D721Med (cell line): ENCODE measurements at regions not wholly inside any gene's neighbourhood (a gene's known extent, or its start where the extent isn't known, plus 50 kb on each side); places are given as distances from the start of the nearest gene placed in this dataset.

Experiments used
- DNase-seq: peaks from one replicate; pipeline ENCODE4 v3.0.0; 2011; ENCODE audit warnings: low spot score; ENCODE audit not compliant: insufficient read length
- FAIRE-seq: peaks from 2 replicates; lab custom pipeline; 2011; peaks lifted over from hg19 to GRCh38; lab: Jason Lieb, UNC
- TF ChIP-seq, protein P1 (sequence below): IDR thresholded peaks from 2 replicates; pipeline ENCODE4 v1.5.1; 2012; ENCODE audit warnings: mild to moderate bottlenecking, control low read depth; ENCODE audit not compliant: insufficient read depth; ENCODE audit errors: missing control alignments

DNA sequence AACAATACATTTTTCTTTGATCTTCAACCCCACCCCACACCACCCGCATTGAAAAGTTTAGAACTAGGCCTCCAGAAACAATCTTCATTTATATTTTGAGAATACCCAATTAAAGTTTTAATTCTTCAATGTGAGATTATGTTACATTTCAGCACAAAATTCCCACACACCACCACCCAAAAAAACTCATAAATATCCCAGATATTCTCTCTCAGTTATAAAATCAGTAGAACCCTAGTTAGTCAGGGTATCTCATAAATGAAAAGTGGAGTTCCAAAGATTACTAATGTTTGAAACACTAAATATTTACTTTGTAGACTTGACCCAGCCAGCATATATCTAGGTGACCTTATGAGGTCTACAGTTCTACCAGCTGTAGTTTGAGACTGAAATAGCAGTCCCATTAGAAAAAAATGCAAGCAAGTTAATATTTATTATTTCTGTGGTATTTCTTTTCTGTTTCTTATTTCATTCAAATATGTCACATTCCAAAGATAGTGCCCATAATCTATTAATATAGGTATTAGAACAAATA lies 371.0 kb downstream of the TENT5A start:
- FAIRE-seq (no peak), DNase-seq (no peak)
- TF ChIP-seq, protein P1, sequence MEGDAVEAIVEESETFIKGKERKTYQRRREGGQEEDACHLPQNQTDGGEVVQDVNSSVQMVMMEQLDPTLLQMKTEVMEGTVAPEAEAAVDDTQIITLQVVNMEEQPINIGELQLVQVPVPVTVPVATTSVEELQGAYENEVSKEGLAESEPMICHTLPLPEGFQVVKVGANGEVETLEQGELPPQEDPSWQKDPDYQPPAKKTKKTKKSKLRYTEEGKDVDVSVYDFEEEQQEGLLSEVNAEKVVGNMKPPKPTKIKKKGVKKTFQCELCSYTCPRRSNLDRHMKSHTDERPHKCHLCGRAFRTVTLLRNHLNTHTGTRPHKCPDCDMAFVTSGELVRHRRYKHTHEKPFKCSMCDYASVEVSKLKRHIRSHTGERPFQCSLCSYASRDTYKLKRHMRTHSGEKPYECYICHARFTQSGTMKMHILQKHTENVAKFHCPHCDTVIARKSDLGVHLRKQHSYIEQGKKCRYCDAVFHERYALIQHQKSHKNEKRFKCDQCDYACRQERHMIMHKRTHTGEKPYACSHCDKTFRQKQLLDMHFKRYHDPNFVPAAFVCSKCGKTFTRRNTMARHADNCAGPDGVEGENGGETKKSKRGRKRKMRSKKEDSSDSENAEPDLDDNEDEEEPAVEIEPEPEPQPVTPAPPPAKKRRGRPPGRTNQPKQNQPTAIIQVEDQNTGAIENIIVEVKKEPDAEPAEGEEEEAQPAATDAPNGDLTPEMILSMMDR: no peak

DNA sequence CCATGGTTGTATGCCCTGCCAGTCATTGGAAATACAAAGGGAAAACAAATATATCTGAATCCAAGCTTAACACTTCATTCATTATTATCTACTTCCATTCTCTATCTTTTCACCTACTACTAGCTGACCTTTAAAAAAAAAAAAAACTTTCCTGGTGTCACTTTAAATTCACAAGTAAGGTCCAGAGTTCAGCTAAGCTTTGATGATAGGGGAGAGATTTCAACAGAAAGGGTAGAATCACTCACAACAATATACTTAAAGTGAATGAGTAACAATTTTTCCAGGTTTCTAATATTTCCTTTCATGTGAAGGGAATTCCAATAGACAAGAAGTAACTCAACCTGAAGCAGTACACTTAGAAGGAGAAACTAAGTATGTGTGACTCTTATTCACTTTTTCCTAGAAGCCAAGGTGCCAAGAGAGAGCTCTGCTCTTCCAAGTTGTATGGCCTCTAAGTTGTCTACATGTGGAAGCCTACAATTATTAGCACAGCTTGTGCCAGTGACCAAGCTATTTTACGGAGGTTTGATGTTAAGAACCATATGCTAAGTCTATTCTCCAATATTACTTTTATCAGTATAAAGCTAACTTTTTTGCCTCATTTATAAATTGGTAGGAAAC lies 371.7 kb downstream of the TENT5A start:
- TF ChIP-seq, protein P1: no peak
- DNase-seq: no peak
- FAIRE-seq: no peak

DNA sequence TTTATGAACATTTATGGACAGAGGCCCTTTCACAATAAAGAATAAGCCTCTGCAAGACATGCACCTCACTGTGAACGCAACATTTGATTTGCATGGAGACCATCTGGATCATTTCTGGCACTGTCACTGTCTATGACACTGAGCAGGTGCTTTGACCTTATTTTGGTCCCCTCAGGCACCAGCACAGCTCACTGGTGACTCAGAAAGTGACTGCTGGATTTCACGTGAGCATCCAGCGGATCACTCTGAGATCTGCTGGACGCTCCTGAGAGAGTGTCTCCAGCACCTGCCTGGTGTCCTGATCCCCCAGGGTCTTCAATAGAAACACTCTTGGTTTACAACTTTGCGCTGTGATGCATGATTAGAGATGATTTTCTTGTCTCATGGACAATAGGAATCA lies 375.7 kb downstream of the TENT5A start:
- FAIRE-seq (no peak), DNase-seq (no peak)
- TF ChIP-seq, protein P1: no peak

DNA sequence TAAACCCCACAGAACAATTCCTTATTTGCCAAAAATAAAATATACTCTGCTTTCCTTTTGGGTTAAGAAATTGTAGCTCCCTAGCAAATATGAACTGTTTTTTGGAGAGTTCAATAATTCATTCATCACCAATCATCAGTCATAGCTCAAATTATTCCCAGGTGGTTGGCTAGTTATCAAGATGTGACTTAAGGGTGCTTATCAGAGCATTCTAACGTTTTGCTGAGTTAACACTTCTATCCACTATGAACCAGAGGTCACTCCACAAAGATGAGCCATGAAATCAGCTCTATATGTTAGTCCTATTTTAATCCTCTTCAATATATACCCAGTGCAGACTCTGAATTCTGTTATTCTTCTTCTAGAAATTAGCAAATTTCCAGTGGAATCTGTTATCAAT lies 379.1 kb downstream of the TENT5A start:
- FAIRE-seq (no peak), DNase-seq (no peak)
- TF ChIP-seq, protein P1: no peak

DNA sequence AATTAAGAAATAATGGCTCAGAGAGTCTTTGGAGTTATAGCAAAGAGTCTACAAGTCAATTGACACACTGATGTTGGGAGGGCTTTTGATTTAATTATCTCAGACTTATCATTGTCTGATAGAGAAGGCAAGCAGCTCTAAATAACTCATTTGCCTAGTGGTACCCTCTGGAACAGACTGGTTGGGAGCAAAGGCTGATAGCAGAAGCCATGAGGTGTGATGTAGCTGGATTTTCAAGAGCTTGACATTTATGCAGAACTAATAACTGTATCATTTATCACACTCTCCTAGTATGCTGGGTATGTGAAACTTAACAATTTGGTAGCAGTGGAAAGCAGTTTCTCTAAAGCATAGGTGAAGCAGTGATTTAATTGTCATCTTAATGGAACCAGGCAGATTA lies 380.6 kb downstream of the TENT5A start:
- no peak for FAIRE-seq
- DNase-seq: no peak
- TF ChIP-seq, protein P1: no peak

DNA sequence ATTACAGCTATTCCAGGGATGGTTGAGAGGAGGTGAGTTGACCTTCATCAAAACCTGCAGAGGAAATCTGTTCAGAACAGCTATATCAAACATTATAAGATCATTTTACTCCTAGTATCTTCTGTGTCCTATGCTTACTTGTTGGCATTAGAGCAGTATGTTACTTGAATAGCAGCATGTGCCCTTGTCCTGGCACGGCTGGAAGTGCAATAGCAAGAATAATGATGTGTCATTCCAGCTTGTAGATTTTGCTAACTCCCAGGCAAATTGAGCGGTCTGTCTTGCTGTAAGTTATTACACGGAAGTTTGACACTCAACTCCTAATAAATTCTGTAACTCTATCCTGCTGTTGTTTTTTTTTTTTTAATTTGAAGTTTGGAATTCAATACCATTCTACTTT lies 385.5 kb downstream of the TENT5A start:
- DNase-seq (no peak), FAIRE-seq (no peak)
- TF ChIP-seq, protein P1: no peak

DNA sequence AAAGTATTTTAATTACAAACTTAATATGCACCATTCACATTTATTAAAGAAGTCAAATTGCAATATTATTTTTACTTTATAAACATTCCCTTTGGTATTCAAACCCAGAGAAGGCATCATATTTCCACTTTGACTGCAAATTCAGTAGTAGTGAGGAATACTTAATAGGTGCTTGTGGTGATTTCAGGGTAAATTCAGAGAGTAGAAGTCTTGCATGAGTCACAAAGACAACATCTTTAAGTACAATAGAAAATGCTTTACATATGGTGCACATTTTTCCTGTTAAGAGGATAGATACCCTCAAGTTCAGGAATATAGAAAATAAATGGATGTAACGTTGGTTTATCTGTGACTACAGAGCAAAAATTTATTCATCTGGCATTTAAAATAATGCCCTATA lies 390.2 kb downstream of the TENT5A start:
- TF ChIP-seq, protein P1: no peak
- no peak for DNase-seq
- no peak for FAIRE-seq
